ENCODE measurements at regions not wholly inside any gene's neighbourhood (a gene's known extent, or its start where the extent isn't known, plus 50 kb on each side); places are given as distances from the start of the nearest gene placed in this dataset.

- Histone ChIP-seq H3K79me2 (ENCODE audit: insufficient read depth, low read length) (no peaks in the 10 kb centered on the region), H3K27me3 (ENCODE audit: insufficient read depth, low read length) (no peaks in the 10 kb centered on the region), H2AFZ (ENCODE audit: low read length) (no peak overlapping the region), H4K20me1 (ENCODE audit: insufficient read depth, low read length) (no peaks in the 10 kb centered on the region), H3K36me3 (ENCODE audit: insufficient read depth, low read length) (no peaks in the 10 kb centered on the region), H3K27ac (ENCODE audit: low read depth, low read length) (no peak overlapping the region), H3K4me3 (ENCODE audit: insufficient read depth, low read length) (no peak overlapping the region), H3K4me2 (ENCODE audit: insufficient read depth, low read length) (no peak overlapping the region), H3K4me1 (ENCODE audit: insufficient read depth, low read length) (no peaks in the 10 kb centered on the region), H3K9me3 (ENCODE audit: low read depth, low read length) (no peaks in the 10 kb centered on the region)
- no peak for DNase-seq (ENCODE audit: insufficient read length, low spot score, missing footprints)
- TF ChIP-seq, protein P1, sequence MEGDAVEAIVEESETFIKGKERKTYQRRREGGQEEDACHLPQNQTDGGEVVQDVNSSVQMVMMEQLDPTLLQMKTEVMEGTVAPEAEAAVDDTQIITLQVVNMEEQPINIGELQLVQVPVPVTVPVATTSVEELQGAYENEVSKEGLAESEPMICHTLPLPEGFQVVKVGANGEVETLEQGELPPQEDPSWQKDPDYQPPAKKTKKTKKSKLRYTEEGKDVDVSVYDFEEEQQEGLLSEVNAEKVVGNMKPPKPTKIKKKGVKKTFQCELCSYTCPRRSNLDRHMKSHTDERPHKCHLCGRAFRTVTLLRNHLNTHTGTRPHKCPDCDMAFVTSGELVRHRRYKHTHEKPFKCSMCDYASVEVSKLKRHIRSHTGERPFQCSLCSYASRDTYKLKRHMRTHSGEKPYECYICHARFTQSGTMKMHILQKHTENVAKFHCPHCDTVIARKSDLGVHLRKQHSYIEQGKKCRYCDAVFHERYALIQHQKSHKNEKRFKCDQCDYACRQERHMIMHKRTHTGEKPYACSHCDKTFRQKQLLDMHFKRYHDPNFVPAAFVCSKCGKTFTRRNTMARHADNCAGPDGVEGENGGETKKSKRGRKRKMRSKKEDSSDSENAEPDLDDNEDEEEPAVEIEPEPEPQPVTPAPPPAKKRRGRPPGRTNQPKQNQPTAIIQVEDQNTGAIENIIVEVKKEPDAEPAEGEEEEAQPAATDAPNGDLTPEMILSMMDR (IDR thresholded peaks at IDR 0.05; ENCODE audit: extremely low read depth, low read depth, low read length) = no peak
Observed at GRCh38 chr20:16916165-16916564, 168.0 kb downstream of the OTOR start.

GRCh38 chr20:16917636-16918035 lies 169.5 kb downstream of the OTOR start:
- no peak overlapping the region for H3K27ac ChIP-seq (ENCODE audit: low read depth, low read length)
- no peaks in the 10 kb centered on the region for H4K20me1 ChIP-seq (ENCODE audit: insufficient read depth, low read length)
- peaks cover 5% of the 10 kb centered on the region for H3K4me1 ChIP-seq (ENCODE audit: insufficient read depth, low read length)
- TF ChIP-seq, protein P1 (IDR thresholded peaks at IDR 0.05; ENCODE audit: extremely low read depth, low read depth, low read length) = no peak
- no peaks in the 10 kb centered on the region for H3K9me3 ChIP-seq (ENCODE audit: low read depth, low read length)
- H2AFZ ChIP-seq (ENCODE audit: low read length) = no peak overlapping the region
- H3K4me2 ChIP-seq (ENCODE audit: insufficient read depth, low read length) = no peak overlapping the region
- H3K27me3 ChIP-seq (ENCODE audit: insufficient read depth, low read length) = no peaks in the 10 kb centered on the region
- H3K4me3 ChIP-seq (ENCODE audit: insufficient read depth, low read length) = no peak overlapping the region
- no peaks in the 10 kb centered on the region for H3K36me3 ChIP-seq (ENCODE audit: insufficient read depth, low read length)
- DNase-seq (ENCODE audit: insufficient read length, low spot score, missing footprints) = no peak
- no peaks in the 10 kb centered on the region for H3K79me2 ChIP-seq (ENCODE audit: insufficient read depth, low read length)

DNA sequence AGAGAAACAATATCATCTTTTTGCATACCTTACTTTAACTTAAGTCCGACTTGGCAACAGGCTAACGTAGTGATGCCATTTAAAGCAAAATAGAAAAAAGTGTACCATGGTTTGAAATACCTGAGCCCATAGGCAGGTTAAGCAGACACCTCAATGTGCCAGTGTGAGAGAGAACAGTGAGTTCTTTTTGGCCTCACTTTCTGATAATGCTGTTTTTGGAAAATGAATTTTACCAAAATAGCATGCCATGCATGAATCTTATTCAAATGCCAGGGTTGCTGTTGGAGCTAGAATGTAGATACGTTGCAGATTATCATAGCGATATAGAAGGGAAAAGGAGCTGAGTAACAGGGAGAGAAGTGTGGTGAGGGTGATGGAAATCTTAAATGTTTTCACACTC lies 170.2 kb downstream of the OTOR start:
- Histone ChIP-seq H3K27ac (ENCODE audit: low read depth, low read length) (no peak overlapping the region), H3K9me3 (ENCODE audit: low read depth, low read length) (no peaks in the 10 kb centered on the region), H4K20me1 (ENCODE audit: insufficient read depth, low read length) (no peaks in the 10 kb centered on the region), H3K4me2 (ENCODE audit: insufficient read depth, low read length) (no peak overlapping the region), H3K4me1 (ENCODE audit: insufficient read depth, low read length) (peaks cover 7% of the 10 kb centered on the region), H2AFZ (ENCODE audit: low read length) (no peak overlapping the region), H3K79me2 (ENCODE audit: insufficient read depth, low read length) (no peaks in the 10 kb centered on the region), H3K4me3 (ENCODE audit: insufficient read depth, low read length) (no peak overlapping the region), H3K36me3 (ENCODE audit: insufficient read depth, low read length) (no peaks in the 10 kb centered on the region), H3K27me3 (ENCODE audit: insufficient read depth, low read length) (no peaks in the 10 kb centered on the region)
- TF ChIP-seq, protein P1 (IDR thresholded peaks at IDR 0.05; ENCODE audit: extremely low read depth, low read depth, low read length) = no peak
- DNase-seq (ENCODE audit: insufficient read length, low spot score, missing footprints) = no peak

DNA sequence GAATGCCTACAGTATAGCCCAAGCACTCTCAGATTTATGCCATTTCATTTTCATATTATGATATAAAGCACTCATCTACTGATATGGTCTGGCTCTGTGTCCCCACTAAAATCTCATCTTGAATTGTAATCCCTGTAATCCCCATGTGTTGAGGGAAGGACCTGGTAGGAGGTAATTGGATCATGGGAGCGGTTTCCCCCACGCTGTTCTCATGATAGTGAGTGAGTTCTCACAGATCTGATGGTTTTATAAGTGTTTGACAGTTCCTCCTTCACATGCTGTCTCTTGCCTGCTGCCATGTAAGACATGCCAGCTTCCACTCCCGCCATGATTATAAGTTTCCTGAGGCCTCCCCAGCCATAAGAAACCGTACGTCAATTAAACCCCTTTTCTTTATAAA lies 171.7 kb downstream of the OTOR start:
- H3K79me2 ChIP-seq (ENCODE audit: insufficient read depth, low read length) = no peaks in the 10 kb centered on the region

More for the DNA sequence above, 171.7 kb downstream of the OTOR start:
- Histone ChIP-seq H3K4me1 (ENCODE audit: insufficient read depth, low read length) (peaks cover 13% of the 10 kb centered on the region), H3K27ac (ENCODE audit: low read depth, low read length) (no peak overlapping the region), H2AFZ (ENCODE audit: low read length) (no peak overlapping the region), H3K36me3 (ENCODE audit: insufficient read depth, low read length) (no peaks in the 10 kb centered on the region), H4K20me1 (ENCODE audit: insufficient read depth, low read length) (no peaks in the 10 kb centered on the region), H3K4me2 (ENCODE audit: insufficient read depth, low read length) (no peak overlapping the region), H3K9me3 (ENCODE audit: low read depth, low read length) (no peaks in the 10 kb centered on the region), H3K4me3 (ENCODE audit: insufficient read depth, low read length) (no peak overlapping the region), H3K27me3 (ENCODE audit: insufficient read depth, low read length) (no peaks in the 10 kb centered on the region)
- no peak for DNase-seq (ENCODE audit: insufficient read length, low spot score, missing footprints)
- TF ChIP-seq, protein P1 (IDR thresholded peaks at IDR 0.05; ENCODE audit: extremely low read depth, low read depth, low read length) = no peak
